ACHN (cell line): ENCODE measurements at regions not wholly inside any gene's neighbourhood (a gene's known extent, or its start where the extent isn't known, plus 50 kb on each side); places are given as distances from the start of the nearest gene placed in this dataset.
"Not testable (repeated sequence)": the region's sequence is repeated elsewhere in the genome, so short reads cannot be mapped to it uniquely, and the experiment has no call there.

ENCODE experiments used
- DNase-seq: peaks from one replicate; pipeline ENCODE4 v3.0.0-alpha.2; 2015
- in situ Hi-C: cut with HindIII; loops from 2 replicates; pipeline ENCODE4 v1.10.0; 2017; ENCODE audit warnings: low sequenced_read_pairs, low pct_ligation_motif_present, low pct_unique_long_range_greater_than_20kb

DNA sequence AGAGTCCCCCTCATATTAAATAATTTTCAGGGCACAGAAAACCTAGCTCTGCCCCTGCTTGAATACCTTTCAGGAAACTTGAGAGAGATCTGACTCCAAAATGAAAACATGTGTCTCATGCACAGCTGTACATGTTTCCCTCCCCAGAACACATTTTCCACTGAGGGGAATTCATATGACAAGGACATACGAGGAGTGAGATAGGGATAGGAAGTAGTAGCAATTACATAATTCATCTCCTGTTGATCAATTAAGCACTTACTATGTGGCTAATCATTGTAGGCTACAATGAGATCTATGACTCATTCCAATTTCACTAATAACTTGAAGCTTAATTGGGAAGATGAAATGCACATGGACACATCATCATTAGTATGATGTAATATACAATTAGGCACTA, 302.1 kb downstream of the PCDH11X start:
- DNase-seq, in situ Hi-C loops: not testable (repeated sequence)

GRCh38 chrX:92090756-92091155, 311.6 kb downstream of the PCDH11X start:
- in situ Hi-C loops, DNase-seq: not testable (repeated sequence)

DNA sequence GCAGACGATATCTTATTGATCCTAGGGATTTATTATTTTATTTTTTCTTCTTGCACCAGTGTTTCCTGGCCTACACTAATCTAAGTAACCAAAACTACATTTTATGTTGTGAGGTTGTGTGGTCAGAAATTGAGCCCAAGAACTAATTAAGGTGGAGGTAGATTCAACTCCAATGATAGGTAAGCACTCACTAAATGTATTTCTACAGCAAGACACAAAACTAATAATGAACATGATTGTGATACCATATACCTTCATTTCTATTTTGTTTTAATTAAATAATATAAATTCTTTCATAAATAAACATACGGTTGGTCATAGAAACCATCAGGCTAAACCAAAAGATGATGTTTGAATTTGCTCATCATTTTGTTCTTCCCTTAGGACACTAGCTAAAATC, 319.0 kb downstream of the PCDH11X start:
- in situ Hi-C loops, DNase-seq: not testable (repeated sequence)

GRCh38 chrX:92100095-92100494, 320.9 kb downstream of the PCDH11X start:
- in situ Hi-C loops, DNase-seq: not testable (repeated sequence)

DNA sequence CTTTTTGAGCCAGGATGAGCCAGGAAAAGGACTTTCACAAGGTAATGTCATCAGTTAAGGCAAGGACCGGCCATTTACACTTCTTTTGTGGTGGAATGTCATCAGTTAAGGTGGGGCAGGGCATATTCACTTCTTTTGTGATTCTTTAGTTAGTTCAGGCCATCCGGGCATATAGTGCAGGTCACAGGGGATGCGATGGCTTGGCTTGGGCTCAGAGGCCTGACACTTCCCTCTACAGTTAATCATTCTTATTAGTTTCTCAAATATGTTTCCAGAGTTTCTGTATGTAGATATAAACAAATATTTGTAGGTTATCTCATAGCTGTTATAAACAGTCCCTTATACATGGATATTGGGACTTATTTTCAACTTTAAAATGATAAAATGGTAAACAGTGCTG, 326.5 kb downstream of the PCDH11X start:
- DNase-seq, in situ Hi-C loops: not testable (repeated sequence)

DNA sequence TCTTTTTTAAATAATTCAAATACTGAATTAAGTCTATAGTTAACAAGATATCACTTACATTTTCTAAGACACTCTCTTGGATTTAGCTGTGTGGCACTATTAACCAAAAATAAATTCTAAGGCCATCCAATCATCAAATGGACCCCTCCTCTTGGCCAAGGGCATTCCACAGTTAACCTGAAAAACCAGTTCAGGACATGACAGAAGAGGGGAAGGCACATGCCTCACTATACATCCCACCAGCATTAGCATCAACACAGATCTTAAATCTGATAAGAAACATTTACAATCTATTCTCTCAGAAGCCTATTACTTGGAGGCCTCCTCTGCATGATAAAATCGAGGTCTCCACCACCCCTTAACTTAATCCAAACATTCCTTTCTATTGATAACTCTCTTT, 327.5 kb downstream of the PCDH11X start:
- in situ Hi-C loops, DNase-seq: not testable (repeated sequence)

DNA sequence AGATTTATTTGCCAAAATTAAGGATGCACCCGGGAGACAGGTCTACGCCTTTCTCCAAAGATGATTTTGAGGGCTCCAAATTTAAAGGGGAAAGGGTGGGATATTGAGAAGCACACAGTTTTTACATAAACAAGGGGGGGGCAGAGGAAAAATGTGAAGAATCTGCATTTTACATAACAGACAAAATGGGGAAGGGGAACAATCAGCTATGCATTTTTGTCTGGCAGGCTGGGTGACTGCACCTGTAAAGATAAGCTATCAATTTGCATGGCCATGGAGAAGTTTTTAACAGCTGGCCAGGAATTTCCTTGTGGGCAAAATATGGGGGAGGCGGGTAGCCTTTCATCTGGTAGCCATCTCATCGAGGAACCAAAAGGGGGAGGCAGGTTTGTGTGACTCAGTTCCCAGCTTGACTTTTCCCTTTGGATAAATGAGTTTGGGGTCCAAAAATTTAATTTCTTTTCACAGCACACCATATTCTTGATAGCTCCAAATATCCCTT, 331.3 kb downstream of the PCDH11X start:
- DNase-seq, in situ Hi-C loops: not testable (repeated sequence)

DNA sequence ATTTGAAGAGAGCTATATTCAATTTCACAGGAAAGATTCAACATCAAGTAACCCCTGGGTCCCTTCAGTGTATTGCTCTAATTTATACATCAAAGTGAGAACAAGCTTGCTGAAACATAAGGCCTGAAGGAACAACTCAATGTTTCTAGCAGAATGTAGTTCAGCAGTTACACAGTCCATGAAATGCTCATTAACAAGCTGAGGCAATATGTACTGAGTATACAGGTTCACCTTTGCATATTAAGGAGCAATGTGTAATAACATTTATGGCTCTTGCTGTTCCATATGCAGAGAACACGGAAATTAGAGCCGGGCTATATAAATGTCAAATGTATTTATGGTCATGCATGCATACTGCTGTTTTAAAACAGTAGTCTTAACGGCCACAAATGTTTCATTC, 338.5 kb downstream of the PCDH11X start:
- DNase-seq, in situ Hi-C loops: not testable (repeated sequence)

DNA sequence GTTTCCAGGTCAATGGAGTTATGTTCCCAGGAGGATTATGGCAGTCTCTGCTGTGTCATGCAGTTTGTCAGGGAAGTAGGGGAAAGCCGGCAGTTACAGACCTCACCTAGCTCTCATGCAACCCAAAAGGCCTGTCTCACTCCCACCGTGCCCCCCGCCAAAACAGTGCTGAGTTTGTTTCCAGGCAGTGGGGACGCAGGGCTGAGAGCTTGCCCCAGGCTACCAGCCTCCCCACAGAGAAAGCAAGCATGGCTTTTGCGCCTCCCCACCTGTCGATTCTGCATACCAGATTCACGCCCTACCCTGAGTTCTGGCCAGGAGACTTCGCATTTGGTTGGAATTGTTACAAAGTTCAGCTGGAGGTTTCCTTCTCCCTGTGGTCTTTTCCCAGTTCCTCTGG, 383.9 kb downstream of the PCDH11X start:
- DNase-seq, in situ Hi-C loops: not testable (repeated sequence)

GRCh38 chrX:92209936-92210335, 430.8 kb downstream of the PCDH11X start:
- in situ Hi-C loops = no loop called here
- DNase-seq = no peak

DNA sequence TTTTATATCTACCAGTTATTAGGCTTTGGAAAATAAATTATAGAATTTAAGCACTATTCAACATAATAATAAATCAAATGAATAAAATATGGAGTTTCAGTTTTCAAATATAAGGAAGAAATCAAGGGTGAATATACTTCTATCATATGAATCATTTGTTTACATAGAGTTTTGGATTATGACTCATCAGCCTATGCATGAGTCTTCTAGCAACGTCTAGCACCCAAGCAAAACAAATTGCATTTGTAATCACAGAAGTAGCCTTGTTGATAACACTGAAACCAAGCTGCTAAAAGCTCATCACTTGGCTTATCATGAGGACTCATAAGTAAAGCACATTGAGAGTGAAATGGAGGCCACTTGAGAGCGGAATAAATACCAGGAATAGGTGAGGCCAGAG, 434.6 kb downstream of the PCDH11X start:
- in situ Hi-C loops = no loop called here
- DNase-seq = no peak

- in situ Hi-C loops, DNase-seq: not testable (repeated sequence)
These were observed 435.8 kb downstream of the PCDH11X start for GRCh38 chrX:92215011-92215410.

GRCh38 chrX:92224406-92224805, 445.2 kb downstream of the PCDH11X start:
- in situ Hi-C loops = no loop called here
- DNase-seq = no peak

DNA sequence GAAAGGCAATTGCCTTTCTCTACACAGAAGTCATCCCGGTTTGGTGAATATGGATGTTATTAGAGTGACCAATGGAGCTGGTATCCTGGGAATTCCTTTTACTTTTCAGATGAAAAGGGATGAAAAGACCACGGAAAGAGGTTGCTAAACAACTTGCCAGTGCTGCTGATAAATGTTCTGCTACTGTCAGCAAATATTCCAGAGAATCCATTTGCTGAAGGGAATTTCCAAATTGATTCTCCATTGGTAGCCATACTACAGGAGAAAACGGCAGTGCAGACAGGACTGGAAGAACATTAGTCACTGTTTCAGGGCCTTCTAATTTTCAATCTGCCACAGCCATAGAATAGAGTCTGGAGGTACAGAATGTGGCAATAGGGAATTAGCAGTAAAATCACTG, 451.5 kb downstream of the PCDH11X start:
- in situ Hi-C loops = no loop called here
- DNase-seq = no peak

DNA sequence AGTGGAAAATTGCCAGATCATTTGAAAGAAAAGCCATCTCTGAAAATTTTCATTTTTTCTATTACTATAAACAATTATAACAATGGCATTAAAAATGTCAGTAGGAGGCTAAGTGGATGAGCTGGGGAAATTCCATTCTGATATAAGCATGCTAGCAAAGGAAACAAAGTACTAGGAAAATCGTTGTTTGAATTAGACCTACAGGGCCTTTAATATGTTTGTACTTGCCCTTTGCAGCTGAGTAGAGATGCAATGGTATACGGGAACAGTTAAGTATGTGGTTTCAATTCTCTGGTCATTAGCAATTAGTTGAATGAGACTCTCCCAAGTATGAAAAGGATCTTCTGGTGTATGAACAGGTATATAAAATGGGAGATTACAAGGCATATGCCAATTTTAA, 452.2 kb downstream of the PCDH11X start:
- no peak for DNase-seq
- in situ Hi-C loops = no loop called here

DNA sequence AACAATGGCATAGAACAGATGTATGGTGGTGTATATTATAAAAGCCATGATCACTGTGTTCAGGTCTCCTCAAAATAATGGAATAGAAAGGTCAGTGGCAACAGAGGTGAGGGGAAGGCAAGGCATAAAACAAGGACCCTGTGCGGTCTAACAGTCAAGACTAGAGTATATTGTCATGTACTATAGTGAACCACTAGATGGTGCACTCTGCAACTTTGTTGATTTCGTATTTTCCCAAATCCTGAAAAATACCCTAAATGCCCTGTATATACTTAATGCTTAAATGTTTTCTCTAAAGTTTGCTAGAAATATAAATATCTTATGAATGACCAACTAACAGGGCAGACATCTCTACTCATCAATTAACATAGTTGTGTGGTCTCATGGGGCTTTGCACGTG, 453.0 kb downstream of the PCDH11X start:
- DNase-seq = no peak
- in situ Hi-C loops = no loop called here

GRCh38 chrX:92241249-92241648, 462.1 kb downstream of the PCDH11X start:
- peak; percentile 2 for DNase-seq
- in situ Hi-C loops = no loop called here

GRCh38 chrX:92247076-92247475, 467.9 kb downstream of the PCDH11X start:
- DNase-seq = peak; percentile 42
- in situ Hi-C loops = no loop called here

GRCh38 chrX:92249125-92249524, 469.9 kb downstream of the PCDH11X start:
- in situ Hi-C loops = no loop called here
- no peak for DNase-seq

DNA sequence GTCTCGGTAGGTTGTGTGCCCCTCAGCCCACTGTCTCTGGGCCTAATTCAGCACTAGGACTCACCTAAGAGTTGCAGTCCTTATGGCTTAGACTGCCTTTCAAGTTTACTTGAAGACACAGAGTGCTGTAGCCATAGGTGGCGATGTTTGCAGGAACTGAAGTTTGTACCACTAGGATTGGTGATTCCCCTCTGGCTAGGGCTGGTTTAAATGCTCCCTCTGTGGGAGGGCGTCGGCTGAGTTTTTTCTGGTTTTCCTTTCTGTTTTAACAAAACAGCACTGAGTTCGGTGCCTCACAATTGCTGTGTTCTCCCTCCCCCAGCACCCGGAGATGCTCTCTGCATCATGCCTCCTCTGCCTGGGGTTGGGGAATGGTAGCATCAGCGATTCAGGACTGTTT, 480.9 kb downstream of the PCDH11X start:
- DNase-seq = no peak
- in situ Hi-C loops = no loop called here
